Loucy (cell line): ENCODE measurements at regions not wholly inside any gene's neighbourhood (a gene's known extent, or its start where the extent isn't known, plus 50 kb on each side); places are given as distances from the start of the nearest gene placed in this dataset.

ENCODE experiments used
- CTCF ChIP-seq: fragments of 200-600 bp; sonication (generic); conservative IDR thresholded peaks from 2 replicates; pipeline ENCODE4 v1.5.1; 2014; ENCODE audit warnings: mild to moderate bottlenecking, antibody characterized with exemption, low read length
- EZH2phosphoT487 ChIP-seq: fragments of 200-600 bp; IDR thresholded peaks from 2 replicates; pipeline ENCODE4 v1.6.1; 2018; ENCODE audit warnings: antibody characterized with exemption, mild to moderate bottlenecking, moderate library complexity, borderline replicate concordance

- TF ChIP-seq CTCF, result no peak
- no peak for TF ChIP-seq EZH2phosphoT487
Observed at GRCh38 chr10:64503429-64503828, 982.2 kb downstream of the REEP3 start.
